ENCODE measurements at regions not wholly inside any gene's neighbourhood (a gene's known extent, or its start where the extent isn't known, plus 50 kb on each side); places are given as distances from the start of the nearest gene placed in this dataset.

DNA sequence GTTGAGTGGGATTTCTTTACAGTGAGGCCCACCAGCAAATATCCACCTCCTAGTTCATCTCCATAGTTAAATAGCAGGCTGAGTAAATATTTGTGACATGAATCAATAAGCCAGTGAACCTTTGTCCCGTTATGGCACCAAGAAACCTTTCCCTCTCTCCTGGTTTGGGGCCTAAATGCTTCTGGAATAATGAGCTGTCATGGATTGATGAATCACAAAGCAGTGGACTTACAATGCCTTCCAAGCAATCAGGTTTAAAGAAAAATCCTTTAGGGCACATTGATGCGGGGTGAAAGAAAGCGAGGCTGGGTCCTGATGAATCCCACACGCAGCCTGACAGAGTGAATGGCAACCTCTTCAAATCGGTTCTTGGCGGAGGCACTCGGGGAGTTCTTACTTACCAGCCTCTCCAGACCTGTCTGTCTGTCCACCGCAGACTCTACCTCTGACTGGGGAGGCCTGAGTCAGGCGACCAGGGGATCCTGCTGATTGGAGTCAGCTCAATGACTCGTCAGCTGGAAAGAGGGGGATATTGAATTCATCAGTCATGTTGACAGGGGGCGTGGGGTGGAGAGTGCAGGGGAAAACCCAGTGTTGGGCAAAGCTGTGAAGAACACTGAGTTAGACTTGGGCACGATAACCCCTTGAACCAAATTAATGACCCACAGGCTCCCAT is 247.3 kb downstream of the PLPP3 start (continued):
- TF ChIP-seq, protein P1, sequence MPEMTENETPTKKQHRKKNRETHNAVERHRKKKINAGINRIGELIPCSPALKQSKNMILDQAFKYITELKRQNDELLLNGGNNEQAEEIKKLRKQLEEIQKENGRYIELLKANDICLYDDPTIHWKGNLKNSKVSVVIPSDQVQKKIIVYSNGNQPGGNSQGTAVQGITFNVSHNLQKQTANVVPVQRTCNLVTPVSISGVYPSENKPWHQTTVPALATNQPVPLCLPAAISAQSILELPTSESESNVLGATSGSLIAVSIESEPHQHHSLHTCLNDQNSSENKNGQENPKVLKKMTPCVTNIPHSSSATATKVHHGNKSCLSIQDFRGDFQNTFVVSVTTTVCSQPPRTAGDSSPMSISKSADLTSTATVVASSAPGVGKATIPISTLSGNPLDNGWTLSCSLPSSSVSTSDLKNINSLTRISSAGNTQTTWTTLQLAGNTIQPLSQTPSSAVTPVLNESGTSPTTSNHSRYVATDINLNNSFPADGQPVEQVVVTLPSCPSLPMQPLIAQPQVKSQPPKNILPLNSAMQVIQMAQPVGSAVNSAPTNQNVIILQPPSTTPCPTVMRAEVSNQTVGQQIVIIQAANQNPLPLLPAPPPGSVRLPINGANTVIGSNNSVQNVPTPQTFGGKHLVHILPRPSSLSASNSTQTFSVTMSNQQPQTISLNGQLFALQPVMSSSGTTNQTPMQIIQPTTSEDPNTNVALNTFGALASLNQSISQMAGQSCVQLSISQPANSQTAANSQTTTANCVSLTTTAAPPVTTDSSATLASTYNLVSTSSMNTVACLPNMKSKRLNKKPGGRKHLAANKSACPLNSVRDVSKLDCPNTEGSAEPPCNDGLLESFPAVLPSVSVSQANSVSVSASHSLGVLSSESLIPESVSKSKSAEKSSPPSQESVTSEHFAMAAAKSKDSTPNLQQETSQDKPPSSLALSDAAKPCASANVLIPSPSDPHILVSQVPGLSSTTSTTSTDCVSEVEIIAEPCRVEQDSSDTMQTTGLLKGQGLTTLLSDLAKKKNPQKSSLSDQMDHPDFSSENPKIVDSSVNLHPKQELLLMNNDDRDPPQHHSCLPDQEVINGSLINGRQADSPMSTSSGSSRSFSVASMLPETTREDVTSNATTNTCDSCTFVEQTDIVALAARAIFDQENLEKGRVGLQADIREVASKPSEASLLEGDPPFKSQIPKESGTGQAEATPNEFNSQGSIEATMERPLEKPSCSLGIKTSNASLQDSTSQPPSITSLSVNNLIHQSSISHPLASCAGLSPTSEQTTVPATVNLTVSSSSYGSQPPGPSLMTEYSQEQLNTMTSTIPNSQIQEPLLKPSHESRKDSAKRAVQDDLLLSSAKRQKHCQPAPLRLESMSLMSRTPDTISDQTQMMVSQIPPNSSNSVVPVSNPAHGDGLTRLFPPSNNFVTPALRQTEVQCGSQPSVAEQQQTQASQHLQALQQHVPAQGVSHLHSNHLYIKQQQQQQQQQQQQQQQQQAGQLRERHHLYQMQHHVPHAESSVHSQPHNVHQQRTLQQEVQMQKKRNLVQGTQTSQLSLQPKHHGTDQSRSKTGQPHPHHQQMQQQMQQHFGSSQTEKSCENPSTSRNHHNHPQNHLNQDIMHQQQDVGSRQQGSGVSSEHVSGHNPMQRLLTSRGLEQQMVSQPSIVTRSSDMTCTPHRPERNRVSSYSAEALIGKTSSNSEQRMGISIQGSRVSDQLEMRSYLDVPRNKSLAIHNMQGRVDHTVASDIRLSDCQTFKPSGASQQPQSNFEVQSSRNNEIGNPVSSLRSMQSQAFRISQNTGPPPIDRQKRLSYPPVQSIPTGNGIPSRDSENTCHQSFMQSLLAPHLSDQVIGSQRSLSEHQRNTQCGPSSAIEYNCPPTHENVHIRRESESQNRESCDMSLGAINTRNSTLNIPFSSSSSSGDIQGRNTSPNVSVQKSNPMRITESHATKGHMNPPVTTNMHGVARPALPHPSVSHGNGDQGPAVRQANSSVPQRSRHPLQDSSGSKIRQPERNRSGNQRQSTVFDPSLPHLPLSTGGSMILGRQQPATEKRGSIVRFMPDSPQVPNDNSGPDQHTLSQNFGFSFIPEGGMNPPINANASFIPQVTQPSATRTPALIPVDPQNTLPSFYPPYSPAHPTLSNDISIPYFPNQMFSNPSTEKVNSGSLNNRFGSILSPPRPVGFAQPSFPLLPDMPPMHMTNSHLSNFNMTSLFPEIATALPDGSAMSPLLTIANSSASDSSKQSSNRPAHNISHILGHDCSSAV (CRISPR knock-in tag; IDR thresholded peaks at IDR 0.05; ENCODE audit: borderline replicate concordance), result no peak
- TF ChIP-seq ATF7-NPFF (CRISPR knock-in tag; IDR thresholded peaks at IDR 0.05; ENCODE audit: low read depth) (no peak), IKZF4 (CRISPR knock-in tag; IDR thresholded peaks at IDR 0.05; ENCODE audit: borderline replicate concordance, low read depth, not compliant biosample characterization) (no peak), ZMYM3 (CRISPR knock-in tag; IDR thresholded peaks at IDR 0.05) (0 out of 2 replicates have a peak, but pooled peaks have one; percentile 39), ZFP36L1 (CRISPR knock-in tag; IDR thresholded peaks at IDR 0.05) (0 out of 2 replicates have a peak, but pooled peaks have one; percentile 61), RARG (CRISPR knock-in tag; IDR thresholded peaks at IDR 0.05; ENCODE audit: low read depth) (no peak), HNRNPH1 (optimal IDR thresholded peaks at IDR 0.05; ENCODE audit: low read depth, low read length) (no peak), RXRB (CRISPR knock-in tag; IDR thresholded peaks at IDR 0.05; ENCODE audit: borderline replicate concordance) (peak; percentile 66), ZNF432 (CRISPR knock-in tag; IDR thresholded peaks at IDR 0.05; ENCODE audit: borderline replicate concordance) (no peak), ZBTB37 (CRISPR knock-in tag; IDR thresholded peaks at IDR 0.05) (peak; percentile 69), ZNF782 (CRISPR knock-in tag; IDR thresholded peaks at IDR 0.05; ENCODE audit: borderline replicate concordance) (no peak), SIN3B (IDR thresholded peaks at IDR 0.05; ENCODE audit: low read length) (no peak), NFE2L1 (CRISPR knock-in tag; IDR thresholded peaks at IDR 0.05; ENCODE audit: borderline replicate concordance) (no peak), GFI1 (CRISPR knock-in tag; IDR thresholded peaks at IDR 0.05; ENCODE audit: borderline replicate concordance) (peak; percentile 80), HDAC1 (CRISPR knock-in tag; IDR thresholded peaks at IDR 0.05) (peak; percentile 62)
- TF ChIP-seq, protein P2, sequence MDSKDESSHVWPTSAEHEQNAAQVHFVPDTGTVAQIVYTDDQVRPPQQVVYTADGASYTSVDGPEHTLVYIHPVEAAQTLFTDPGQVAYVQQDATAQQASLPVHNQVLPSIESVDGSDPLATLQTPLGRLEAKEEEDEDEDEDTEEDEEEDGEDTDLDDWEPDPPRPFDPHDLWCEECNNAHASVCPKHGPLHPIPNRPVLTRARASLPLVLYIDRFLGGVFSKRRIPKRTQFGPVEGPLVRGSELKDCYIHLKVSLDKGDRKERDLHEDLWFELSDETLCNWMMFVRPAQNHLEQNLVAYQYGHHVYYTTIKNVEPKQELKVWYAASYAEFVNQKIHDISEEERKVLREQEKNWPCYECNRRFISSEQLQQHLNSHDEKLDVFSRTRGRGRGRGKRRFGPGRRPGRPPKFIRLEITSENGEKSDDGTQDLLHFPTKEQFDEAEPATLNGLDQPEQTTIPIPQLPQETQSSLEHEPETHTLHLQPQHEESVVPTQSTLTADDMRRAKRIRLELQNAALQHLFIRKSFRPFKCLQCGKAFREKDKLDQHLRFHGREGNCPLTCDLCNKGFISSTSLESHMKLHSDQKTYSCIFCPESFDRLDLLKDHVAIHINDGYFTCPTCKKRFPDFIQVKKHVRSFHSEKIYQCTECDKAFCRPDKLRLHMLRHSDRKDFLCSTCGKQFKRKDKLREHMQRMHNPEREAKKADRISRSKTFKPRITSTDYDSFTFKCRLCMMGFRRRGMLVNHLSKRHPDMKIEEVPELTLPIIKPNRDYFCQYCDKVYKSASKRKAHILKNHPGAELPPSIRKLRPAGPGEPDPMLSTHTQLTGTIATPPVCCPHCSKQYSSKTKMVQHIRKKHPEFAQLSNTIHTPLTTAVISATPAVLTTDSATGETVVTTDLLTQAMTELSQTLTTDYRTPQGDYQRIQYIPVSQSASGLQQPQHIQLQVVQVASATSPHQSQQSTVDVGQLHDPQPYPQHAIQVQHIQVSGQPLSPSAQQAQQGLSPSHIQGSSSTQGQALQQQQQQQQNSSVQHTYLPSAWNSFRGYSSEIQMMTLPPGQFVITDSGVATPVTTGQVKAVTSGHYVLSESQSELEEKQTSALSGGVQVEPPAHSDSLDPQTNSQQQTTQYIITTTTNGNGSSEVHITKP (CRISPR knock-in tag; IDR thresholded peaks at IDR 0.05; ENCODE audit: low read depth), result no peak
